ENCODE measurements at regions not wholly inside any gene's neighbourhood (a gene's known extent, or its start where the extent isn't known, plus 50 kb on each side); places are given as distances from the start of the nearest gene placed in this dataset.

DNA sequence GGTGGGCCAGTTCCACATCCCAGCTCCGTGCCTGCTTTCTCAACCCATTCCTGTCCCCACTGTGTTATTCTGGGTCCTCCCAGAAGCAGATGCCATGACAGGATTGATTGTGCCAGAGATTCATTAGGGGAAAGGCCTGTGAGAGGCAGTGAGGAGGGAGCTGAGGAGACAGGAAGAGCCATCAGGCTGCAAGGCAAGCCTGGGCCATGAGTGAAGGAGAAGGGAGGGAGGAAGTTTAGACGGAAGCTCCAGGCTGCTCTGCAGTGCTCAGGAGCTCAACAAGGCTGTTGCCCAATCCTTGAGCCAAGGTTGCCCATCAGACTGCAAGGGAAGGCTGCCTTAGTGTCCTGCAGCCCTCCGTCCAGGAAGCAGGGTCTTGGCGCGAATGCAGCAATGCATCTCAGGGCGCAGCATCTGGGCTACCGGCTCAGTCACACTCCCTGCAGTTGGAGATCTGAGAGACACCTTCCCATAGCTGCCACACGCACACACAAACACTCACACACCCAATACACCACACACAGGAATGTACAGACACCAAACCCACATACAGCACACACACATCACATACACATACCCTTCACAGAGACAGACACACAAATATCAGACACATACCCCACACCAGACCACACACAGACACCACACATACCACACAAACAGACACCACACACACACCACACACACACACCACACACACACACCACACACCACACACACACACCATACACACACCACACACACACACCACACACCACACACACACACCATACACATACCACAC is 139.5 kb upstream of the NDUFV2 start:
- TF ChIP-seq CTCF (IDR thresholded peaks at IDR 0.05) (no peak), POLR2AphosphoS5 (IDR thresholded peaks at IDR 0.05) (no peak)

Measured in prostate gland (tissue), 2 donors.